H1 (cell line): ENCODE measurements at regions not wholly inside any gene's neighbourhood (a gene's known extent, or its start where the extent isn't known, plus 50 kb on each side); places are given as distances from the start of the nearest gene placed in this dataset.

Experiments
- CTCF ChIA-PET: fragments of 300-600 bp; sonication (Branson Sonifier 250); formaldehyde crosslinking; loops from one replicate; lab custom pipeline; 2021; ENCODE audit not compliant: partially characterized antibody; lab: Charles Lee
- POLR2A ChIA-PET: fragments of 300-600 bp; sonication (Branson Sonifier 250); formaldehyde crosslinking; loops from one replicate; lab custom pipeline; 2021; ENCODE audit warnings: inconsistent platforms; ENCODE audit not compliant: partially characterized antibody; lab: Charles Lee
- DNase-seq, 2 experiments: peaks; one replicate each; pipeline versions ENCODE4 v3.0.0 to v3.0.0-alpha.2; 2010 to 2022; ENCODE audit warnings: low spot score in 2 of 2, low read depth in 1 of 2, mixed read lengths in 1 of 2
- FAIRE-seq: peaks from 2 replicates; lab custom pipeline; 2011; peaks lifted over from hg19 to GRCh38; lab: Jason Lieb, UNC
- H2AFZ ChIP-seq: 2 replicates; pipeline ENCODE4 v1.8.1; 2012; ENCODE audit warnings: low read length, inconsistent platforms
- H2AK5ac ChIP-seq: 2 replicates; pipeline ENCODE4 v1.6.1; 2013; ENCODE audit warnings: low read depth, low read length
- H2BK120ac ChIP-seq: replicated peaks from 2 replicates; pipeline ENCODE3; 2013; ENCODE audit warnings: low read depth, low read length, inconsistent platforms
- H2BK12ac ChIP-seq: 2 replicates; pipeline ENCODE4 v1.6.1; 2013; ENCODE audit warnings: low read depth, low read length
- H2BK15ac ChIP-seq: 2 replicates; pipeline ENCODE4 v1.6.1; 2013; ENCODE audit warnings: low read length
- H2BK20ac ChIP-seq: 2 replicates; pipeline ENCODE4 v1.6.1; 2013; ENCODE audit warnings: low read length
- H2BK5ac ChIP-seq: 2 replicates; pipeline ENCODE4 v1.6.1; 2013; ENCODE audit warnings: low read depth, low read length
- H3K14ac ChIP-seq: 2 replicates; pipeline ENCODE4 v1.6.1; 2013; ENCODE audit warnings: inconsistent platforms; ENCODE audit not compliant: insufficient read length
- H3K18ac ChIP-seq: 2 replicates; pipeline ENCODE4 v1.6.1; 2013; ENCODE audit warnings: low read length; ENCODE audit errors: extremely low read depth
- H3K23ac ChIP-seq: 2 replicates; pipeline ENCODE4 v1.6.1; 2013; ENCODE audit warnings: inconsistent platforms; ENCODE audit not compliant: insufficient read length
- H3K23me2 ChIP-seq: 2 replicates; pipeline ENCODE4 v1.6.1; 2013; ENCODE audit warnings: low read depth, low read length
- H3K27ac ChIP-seq: 2 replicates; pipeline ENCODE4 v1.6.1; 2011; ENCODE audit warnings: low read depth, low read length, inconsistent platforms
- H3K27me3 ChIP-seq, 4 experiments: replicated peaks in 1 of 4; 1 replicate in 1 of 4; 2 replicates in 3 of 4; pipeline versions ENCODE4 v1.6.1 to v1.8.1; 2011 to 2013; ENCODE audit warnings: low read length in 3 of 4, mild to moderate bottlenecking in 3 of 4, inconsistent platforms in 2 of 4, mixed read lengths in 2 of 4, moderate library complexity in 1 of 4; ENCODE audit not compliant: control insufficient read depth in 3 of 4, insufficient read depth in 3 of 4; ENCODE audit errors: extremely low read depth in 1 of 4
- H3K36me3 ChIP-seq, 4 experiments: 2 replicates each; pipeline versions ENCODE4 v1.6.1 to v1.8.1; 2011 to 2013; ENCODE audit warnings: mild to moderate bottlenecking in 4 of 4, low read length in 3 of 4, moderate library complexity in 2 of 4, control low read depth in 1 of 4, inconsistent platforms in 1 of 4; ENCODE audit not compliant: insufficient read depth in 4 of 4, control insufficient read depth in 2 of 4
- H3K4ac ChIP-seq: replicated peaks from 2 replicates; pipeline ENCODE3; 2013; ENCODE audit warnings: low read length, low read depth, mixed read lengths, inconsistent platforms; ENCODE audit not compliant: insufficient read length
- H3K4me1 ChIP-seq, 4 experiments: replicated peaks in 1 of 4; 1 replicate in 1 of 4; 2 replicates in 3 of 4; pipeline versions ENCODE4 v1.6.1 to v1.8.1; 2011 to 2013; ENCODE audit warnings: low read length in 3 of 4, inconsistent platforms in 2 of 4, mixed read lengths in 1 of 4; ENCODE audit not compliant: insufficient read depth in 4 of 4, control insufficient read depth in 3 of 4
- H3K4me2 ChIP-seq, 2 experiments: 2 replicates each; pipeline versions ENCODE4 v1.6.1 to v1.8.1; 2011 to 2013; ENCODE audit warnings: low read depth in 2 of 2, low read length in 2 of 2, control low read depth in 1 of 2, inconsistent platforms in 1 of 2, mild to moderate bottlenecking in 1 of 2; ENCODE audit not compliant: insufficient read depth in 1 of 2
- H3K4me3 ChIP-seq, 4 experiments: fragments of 200-600, 300-600 bp in 1 of 4; sonication (generic), shearing (Covaris generic), sonication (Bioruptor Twin) in 1 of 4; 2 replicates each; pipeline versions ENCODE4 v1.5.1 to v1.8.1; 2011 to 2016; ENCODE audit warnings: low read length in 4 of 4, low read depth in 3 of 4, control low read depth in 2 of 4, inconsistent platforms in 2 of 4, mild to moderate bottlenecking in 2 of 4, mixed read lengths in 1 of 4, moderate library complexity in 1 of 4; ENCODE audit not compliant: insufficient read depth in 2 of 4; ENCODE audit errors: extremely low read depth in 1 of 4
- H3K56ac ChIP-seq: replicated peaks from 2 replicates; pipeline ENCODE3; 2013; ENCODE audit warnings: low read depth, mild to moderate bottlenecking, mixed read lengths, low read length, inconsistent platforms; ENCODE audit not compliant: insufficient read length
- H3K79me1 ChIP-seq: 2 replicates; pipeline ENCODE4 v1.6.1; 2013; ENCODE audit warnings: low read depth, low read length, control low read depth
- H3K79me2 ChIP-seq, 2 experiments: 2 replicates each; pipeline versions ENCODE4 v1.6.1 to v1.8.1; 2012 to 2013; ENCODE audit warnings: low read length in 2 of 2, mild to moderate bottlenecking in 2 of 2, inconsistent platforms in 1 of 2; ENCODE audit not compliant: insufficient read depth in 2 of 2, control insufficient read depth in 1 of 2
- H3K9ac ChIP-seq, 4 experiments: replicated peaks in 1 of 4; 1 replicate in 1 of 4; 2 replicates in 3 of 4; pipeline versions ENCODE4 v1.6.1 to v1.8.1; 2011 to 2013; ENCODE audit warnings: low read depth in 3 of 4, low read length in 3 of 4, control low read depth in 2 of 4, mild to moderate bottlenecking in 2 of 4, moderate library complexity in 2 of 4, inconsistent platforms in 1 of 4; ENCODE audit errors: extremely low read depth in 1 of 4
- H3K9me3 ChIP-seq, 2 experiments: 2 replicates each; pipeline versions ENCODE4 v1.6.1 to v1.8.1; 2012 to 2013; ENCODE audit warnings: mild to moderate bottlenecking in 2 of 2, moderate library complexity in 2 of 2, control low read depth in 1 of 2, inconsistent platforms in 1 of 2, low read depth in 1 of 2, low read length in 1 of 2, mixed read lengths in 1 of 2; ENCODE audit not compliant: insufficient read depth in 2 of 2
- H4K20me1 ChIP-seq, 2 experiments: replicated peaks in 1 of 2; 2 replicates each; pipeline versions ENCODE3 to v1.8.1; 2011 to 2013; ENCODE audit warnings: inconsistent platforms in 2 of 2, low read length in 2 of 2, mild to moderate bottlenecking in 1 of 2; ENCODE audit not compliant: insufficient read depth in 2 of 2, control insufficient read depth in 1 of 2
- H4K5ac ChIP-seq: 2 replicates; pipeline ENCODE4 v1.6.1; 2013; ENCODE audit warnings: low read length, low read depth, mixed read lengths, inconsistent platforms; ENCODE audit not compliant: insufficient read length
- H4K8ac ChIP-seq: 2 replicates; pipeline ENCODE4 v1.8.0; 2013; ENCODE audit warnings: mild to moderate bottlenecking, moderate library complexity, low read length, inconsistent platforms; ENCODE audit not compliant: insufficient read depth; ENCODE audit errors: extremely low read depth
- H4K91ac ChIP-seq: replicated peaks from 2 replicates; pipeline ENCODE3; 2013; ENCODE audit warnings: low read length, mixed read lengths, inconsistent platforms; ENCODE audit not compliant: insufficient read length
- BCL11A ChIP-seq, 2 experiments: IDR thresholded peaks; one replicate each; pipeline ENCODE4 v1.6.1; 2011; ENCODE audit warnings: low read depth in 2 of 2, low read length in 2 of 2, mild to moderate bottlenecking in 2 of 2
- EGR1 ChIP-seq: IDR thresholded peaks from 2 replicates; pipeline ENCODE4 v1.6.1; 2011; ENCODE audit warnings: low read depth, low read length, borderline replicate concordance
- GABPA ChIP-seq: IDR thresholded peaks from 2 replicates; pipeline ENCODE4 v1.6.1; 2011; ENCODE audit warnings: mild to moderate bottlenecking, low read length, moderate library complexity, borderline replicate concordance; ENCODE audit not compliant: insufficient read depth
- GTF2F1 ChIP-seq: IDR thresholded peaks from 2 replicates; pipeline ENCODE4 v1.6.1; 2012; ENCODE audit warnings: low read depth, low read length, improper control_type of control experiment, borderline replicate concordance
- HDAC6 ChIP-seq: IDR thresholded peaks from one replicate; pipeline ENCODE4 v1.7.1; 2012; ENCODE audit warnings: low read depth, mild to moderate bottlenecking, inconsistent platforms, low read length, moderate library complexity
- NRF1 ChIP-seq: IDR thresholded peaks from 2 replicates; pipeline ENCODE4 v1.6.1; 2011; ENCODE audit warnings: mild to moderate bottlenecking, low read depth, low read length, improper control_type of control experiment
- RFX5 ChIP-seq: IDR thresholded peaks from 2 replicates; pipeline ENCODE4 v1.6.1; 2011; ENCODE audit warnings: low read depth, low read length, improper control_type of control experiment, borderline replicate concordance
- SAP30 ChIP-seq: fragments of 300-600 bp; sonication (generic); IDR thresholded peaks from 2 replicates; pipeline ENCODE4 v1.7.1; 2012; ENCODE audit warnings: low read length, moderate library complexity, mild to moderate bottlenecking, inconsistent platforms; ENCODE audit not compliant: insufficient read depth, insufficient replicate concordance
- SP4 ChIP-seq: IDR thresholded peaks from 2 replicates; pipeline ENCODE4 v1.6.1; 2012; ENCODE audit warnings: low read length, inconsistent platforms
- TAF7 ChIP-seq: optimal IDR thresholded peaks from 2 replicates; pipeline ENCODE3; 2011; ENCODE audit warnings: low read depth, mild to moderate bottlenecking, inconsistent platforms, low read length, moderate library complexity, borderline replicate concordance
- WGBS, 2 experiments: shearing (Covaris generic) in 1 of 2; methylation state at CpG; one replicate each; pipeline versions ENCODE4 v1.1.6 to v1.1.7; 2013 to 2015; ENCODE audit warnings: low lambda C conversion rate in 2 of 2, mixed read lengths in 2 of 2, inconsistent platforms in 1 of 2, low coverage in 1 of 2, missing lambda C conversion rate in 1 of 2; ENCODE audit not compliant: insufficient replicate concordance in 2 of 2, insufficient coverage in 1 of 2, insufficient read length in 1 of 2; ENCODE audit errors: extremely low coverage in 1 of 2, missing lambda C conversion rate in 1 of 2; 5-methylcytosine and 5-hydroxymethylcytosine counted together
- TF ChIP-seq, protein P1 (sequence below): IDR thresholded peaks from 2 replicates; pipeline ENCODE4 v1.6.1; 2011; ENCODE audit warnings: low read depth, mild to moderate bottlenecking, low read length; ENCODE audit not compliant: insufficient read depth

DNA sequence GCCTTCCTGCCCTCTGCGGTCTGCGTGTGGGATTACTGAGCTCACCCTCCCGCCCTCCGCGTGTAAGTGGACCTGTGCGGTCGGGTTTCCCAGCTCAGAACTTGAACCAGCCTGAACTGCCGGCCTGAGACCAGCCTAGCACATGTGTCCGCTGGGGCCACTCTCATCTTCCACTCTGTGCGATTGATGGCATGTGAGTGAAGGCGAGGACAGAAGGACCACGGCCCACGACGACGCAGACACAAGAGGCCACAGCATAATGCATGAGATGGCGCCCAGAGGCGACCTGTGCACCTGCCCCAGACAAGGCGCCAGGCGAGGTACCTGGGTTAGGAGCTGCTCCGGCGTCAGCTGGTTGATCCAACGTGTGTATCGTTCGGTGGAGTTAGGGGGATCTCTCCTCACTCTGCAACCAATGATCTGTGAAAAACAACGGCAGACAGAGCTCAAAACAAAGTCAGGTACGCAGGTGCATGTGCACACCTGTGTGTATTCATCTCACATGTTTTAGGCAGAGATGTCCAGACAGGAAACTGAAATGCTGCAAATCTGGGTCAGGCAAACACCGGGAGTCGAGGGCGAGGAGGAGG is 74.5 kb upstream of the METRNL start:
- Histone ChIP-seq H3K36me3 (no peaks in the 10 kb centered on the region), H3K79me1 (no peaks in the 10 kb centered on the region), H2BK20ac (no peak overlapping the region), H2BK120ac (no peak overlapping the region), H3K27me3 (no peaks in the 10 kb centered on the region), H3K4ac (no peak overlapping the region), H3K4me1 (peaks cover 0 to 5% (median 0%) of the 10 kb centered on the region in 4 experiments; a peak in 3 of 7 replicates), H4K91ac (no peak overlapping the region), H3K18ac (no peak overlapping the region), H3K4me2 (no peak overlapping the region), H3K79me2 (no peaks in the 10 kb centered on the region), H3K4me3 (no peak overlapping the region), H2BK15ac (no peak overlapping the region), H3K23me2 (0 out of 2 replicates have a peak, but pooled peaks cover 3% of the 10 kb centered on the region), H2AFZ (no peak overlapping the region), H3K56ac (no peak overlapping the region), H3K23ac (no peak overlapping the region), H4K20me1 (no peaks in the 10 kb centered on the region), H3K14ac (no peak overlapping the region), H2BK5ac (no peak overlapping the region), H3K9me3 (peaks cover 0 to 4% of the 10 kb centered on the region in 2 experiments; a peak in 1 of 4 replicates), H2BK12ac (no peak overlapping the region), H2AK5ac (no peak overlapping the region), H4K5ac (no peak overlapping the region), H3K27ac (no peak overlapping the region), H4K8ac (no peak overlapping the region), H3K9ac (no peak overlapping the region)
- WGBS, 2 experiments = 96% methylated on average over 28 of the region's 29 CpGs; no CpG with 5 or more reads in 1 of the 2 experiments
- no peak for FAIRE-seq
- DNase-seq = no peak
- ChIA-PET CTCF (interaction anchor here (0.6 to 1.2 kb wide), 3 partner anchors 9 to 216 kb away, joined by 3 read pairs; no protein-coding TSS in a partner anchor), POLR2A (no interaction called here)
- TF ChIP-seq GTF2F1 (no peak), GABPA (no peak), SAP30 (no peak), BCL11A (IDR thresholded peaks at IDR 0.05; ENCODE audit: low read depth in 2 of 2, low read length in 2 of 2) (no peak), NRF1 (no peak), TAF7 (no peak), EGR1 (no peak), RFX5 (no peak), HDAC6 (no peak), SP4 (no peak)
- TF ChIP-seq, protein P1, sequence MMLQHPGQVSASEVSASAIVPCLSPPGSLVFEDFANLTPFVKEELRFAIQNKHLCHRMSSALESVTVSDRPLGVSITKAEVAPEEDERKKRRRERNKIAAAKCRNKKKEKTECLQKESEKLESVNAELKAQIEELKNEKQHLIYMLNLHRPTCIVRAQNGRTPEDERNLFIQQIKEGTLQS = no peak
